ENCODE measurements at regions not wholly inside any gene's neighbourhood (a gene's known extent, or its start where the extent isn't known, plus 50 kb on each side); places are given as distances from the start of the nearest gene placed in this dataset.

DNA sequence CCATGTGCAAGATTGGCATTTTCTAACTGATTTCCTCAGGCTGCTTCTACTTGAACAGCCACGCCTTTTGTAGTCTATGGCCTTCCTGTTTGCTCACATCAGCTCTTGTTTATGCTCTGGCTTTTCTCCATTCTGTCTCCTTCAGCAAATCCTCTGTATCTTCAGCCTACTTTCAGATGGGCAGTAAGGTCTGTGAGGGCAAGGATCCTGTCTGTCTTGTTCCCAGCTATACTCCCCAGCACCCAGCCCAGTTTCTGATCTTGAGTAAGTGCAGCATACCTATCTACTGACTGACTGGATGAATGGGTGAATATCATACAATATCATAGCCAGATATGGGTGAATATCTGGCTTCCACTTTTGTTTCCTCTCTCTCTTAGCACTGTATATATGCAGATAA lies 438.1 kb downstream of the LMO4 start:
- TF ChIP-seq POLR2A (IDR thresholded peaks at IDR 0.05; ENCODE audit: low read depth, low read length) (no peak), TAF1 (IDR thresholded peaks at IDR 0.05; ENCODE audit: low read depth, low read length) (no peak), POLR2AphosphoS5 (IDR thresholded peaks at IDR 0.05; ENCODE audit: low read depth, low read length) (no peak), PAX5 (IDR thresholded peaks at IDR 0.05; ENCODE audit: insufficient read depth, low read length, severe bottlenecking) (no peak), SPI1 (IDR thresholded peaks at IDR 0.05; ENCODE audit: low read depth, low read length) (no peak)
